HCT116 (cell line): ENCODE measurements at regions not wholly inside any gene's neighbourhood (a gene's known extent, or its start where the extent isn't known, plus 50 kb on each side); places are given as distances from the start of the nearest gene placed in this dataset.

Experiments used
- ATAC-seq: fragments of 200-7000 bp; cut with Tn5 transposase; 2 replicates; pipeline ENCODE4 v1.9.1; 2020; ENCODE audit warnings: mild to moderate bottlenecking, moderate library complexity
- BruUV-seq: library from RNA; stranded (reverse); fragments of 400-500 nt; replicated peaks from 2 replicates; lab custom pipeline; 2021; lab: Mats Ljungman, UMichigan
- CTCF ChIA-PET: fragments of 300-600 bp; sonication (Branson Sonifier 250); formaldehyde crosslinking; loops from one replicate; lab custom pipeline; 2021; ENCODE audit warnings: antibody characterized with exemption; lab: Charles Lee
- POLR2A ChIA-PET: fragments of 300-600, 350-600 bp; sonication (Branson Sonifier 250); formaldehyde crosslinking; loops from one replicate; lab custom pipeline; 2021; ENCODE audit warnings: antibody characterized with exemption; lab: Charles Lee
- RAD21 ChIA-PET, 2 experiments: fragments of 300-600 bp; sonication (Branson Sonifier 250); formaldehyde crosslinking; loops; one replicate each; lab custom pipeline; 2023; ENCODE audit warnings: low total read pairs in 2 of 2; ENCODE audit not compliant: uncharacterized antibody in 2 of 2, unreplicated experiment in 2 of 2, low non-redundant PET in 1 of 2; lab: Charles Lee
- DNase-seq: peaks from one replicate; pipeline ENCODE4 v3.0.0-alpha.2; 2010; ENCODE audit warnings: low read depth, low spot score
- H2AFZ ChIP-seq: fragments of 200-600 bp; shearing (Covaris generic), sonication (generic); 2 replicates; pipeline ENCODE4 v1.6.1; 2017; ENCODE audit warnings: low read depth, mixed run types, mixed read lengths, antibody characterized with exemption, low read length; ENCODE audit not compliant: poor library complexity, severe bottlenecking
- H3K27ac ChIP-seq: 2 replicates; pipeline ENCODE4 v1.5.1; 2012; ENCODE audit warnings: low read depth, low read length
- H3K27me3 ChIP-seq: fragments of 200-600 bp; sonication (generic); 2 replicates; pipeline ENCODE4 v1.6.1; 2016; ENCODE audit warnings: mixed run types, low read length, mixed read lengths; ENCODE audit not compliant: insufficient read depth
- H3K36me3 ChIP-seq, 2 experiments: fragments of 200-500 bp in 1 of 2; fragments of 200-600 bp in 1 of 2; sonication (Bioruptor generic) in 1 of 2; sonication (generic) in 1 of 2; 2 replicates each; pipeline versions ENCODE4 v1.5.1 to v1.6.1; 2014 to 2016; ENCODE audit warnings: low read length in 2 of 2, inconsistent platforms in 1 of 2, mixed read lengths in 1 of 2, mixed run types in 1 of 2; ENCODE audit not compliant: insufficient read depth in 2 of 2, control insufficient read depth in 1 of 2
- H3K4me1 ChIP-seq, 2 experiments: fragments of 200-600 bp in 1 of 2; sonication (generic) in 1 of 2; 2 replicates each; pipeline versions ENCODE4 v1.5.1 to v1.6.1; 2012 to 2017; ENCODE audit warnings: low read length in 2 of 2, inconsistent platforms in 1 of 2, mild to moderate bottlenecking in 1 of 2, mixed read lengths in 1 of 2, mixed run types in 1 of 2, moderate library complexity in 1 of 2; ENCODE audit not compliant: insufficient read depth in 2 of 2, control insufficient read depth in 1 of 2
- H3K4me2 ChIP-seq: fragments of 200-600 bp; sonication (generic); 2 replicates; pipeline ENCODE4 v1.6.1; 2017; ENCODE audit warnings: mixed run types, low read length, mixed read lengths
- H3K4me3 ChIP-seq, 2 experiments: fragments of 200-600 bp in 1 of 2; sonication (generic) in 1 of 2; replicated peaks in 1 of 2; 2 replicates each; pipeline ENCODE4 v1.5.1; 2011 to 2016; ENCODE audit warnings: low read length in 2 of 2, control low read depth in 1 of 2, low read depth in 1 of 2, mild to moderate bottlenecking in 1 of 2, mixed read lengths in 1 of 2, mixed run types in 1 of 2
- H3K79me2 ChIP-seq: fragments of 200-600 bp; sonication (generic); 2 replicates; pipeline ENCODE4 v1.6.1; 2017; ENCODE audit warnings: mild to moderate bottlenecking, mixed run types, low read length, moderate library complexity, mixed read lengths; ENCODE audit not compliant: insufficient read depth
- H3K9ac ChIP-seq: fragments of 200-600 bp; sonication (generic); 2 replicates; pipeline ENCODE4 v1.6.1; 2016; ENCODE audit warnings: low read length, mixed read lengths
- H3K9me2 ChIP-seq: fragments of 200-600 bp; sonication (generic), shearing (Covaris generic); 2 replicates; pipeline ENCODE4 v1.6.1; 2017; ENCODE audit warnings: mixed run types, mild to moderate bottlenecking, moderate library complexity; ENCODE audit not compliant: insufficient read depth
- H3K9me3 ChIP-seq, 2 experiments: fragments of 200-500 bp in 1 of 2; fragments of 200-600 bp in 1 of 2; sonication (Bioruptor generic) in 1 of 2; sonication (generic) in 1 of 2; 2 replicates each; pipeline ENCODE4 v1.6.1; 2014 to 2017; ENCODE audit warnings: low read length in 2 of 2, mixed read lengths in 2 of 2, inconsistent platforms in 1 of 2, low read depth in 1 of 2, mild to moderate bottlenecking in 1 of 2, mixed run types in 1 of 2, moderate library complexity in 1 of 2; ENCODE audit not compliant: control insufficient read depth in 1 of 2, insufficient read depth in 1 of 2
- H4K20me1 ChIP-seq: fragments of 200-600 bp; sonication (generic), shearing (Covaris generic); 2 replicates; pipeline ENCODE4 v1.6.1; 2017; ENCODE audit warnings: mixed run types, mild to moderate bottlenecking, moderate library complexity; ENCODE audit not compliant: insufficient read depth
- CTCF ChIP-seq, 3 experiments: fragments of 200-600 bp in 1 of 3; sonication (generic) in 1 of 3; IDR thresholded peaks in 2 of 3; conservative IDR thresholded peaks in 1 of 3; 2 replicates each; pipeline ENCODE4 v1.5.1; 2012 to 2017; ENCODE audit warnings: low read depth in 2 of 3, low read length in 2 of 3, antibody characterized with exemption in 1 of 3, borderline replicate concordance in 1 of 3, control low read depth in 1 of 3, mild to moderate bottlenecking in 1 of 3, mixed read lengths in 1 of 3, mixed run types in 1 of 3, moderate library complexity in 1 of 3; ENCODE audit not compliant: insufficient read depth in 1 of 3
- EGR1 ChIP-seq: IDR thresholded peaks from 2 replicates; pipeline ENCODE4 v1.6.1; 2012; ENCODE audit warnings: low read depth
- EZH2phosphoT487 ChIP-seq: fragments of 200-600 bp; IDR thresholded peaks from 2 replicates; pipeline ENCODE4 v1.6.1; 2018; ENCODE audit warnings: antibody characterized with exemption, borderline replicate concordance
- MAX ChIP-seq: IDR thresholded peaks from 2 replicates; pipeline ENCODE4 v1.6.1; 2012
- POLR2AphosphoS5 ChIP-seq: IDR thresholded peaks from 2 replicates; pipeline ENCODE4 v1.6.1; 2011; ENCODE audit warnings: mild to moderate bottlenecking, low read depth, low read length, moderate library complexity
- SRF ChIP-seq: IDR thresholded peaks from 2 replicates; pipeline ENCODE4 v1.6.1; 2012; ENCODE audit warnings: low read depth
- TCF7L2 ChIP-seq: IDR thresholded peaks from 2 replicates; pipeline ENCODE4 v1.7.0; 2011; ENCODE audit warnings: borderline replicate concordance, inconsistent platforms; ENCODE audit not compliant: insufficient read depth, insufficient read length; ENCODE audit errors: extremely low read depth
- YY1 ChIP-seq: IDR thresholded peaks from 2 replicates; pipeline ENCODE4 v1.6.1; 2011; ENCODE audit warnings: low read length, low read depth, moderate library complexity, mild to moderate bottlenecking; ENCODE audit not compliant: insufficient replicate concordance; ENCODE audit errors: extremely low read depth
- ZNF274 ChIP-seq: fragments of 200-500 bp; sonication (Bioruptor generic); IDR thresholded peaks from 2 replicates; pipeline ENCODE4 v1.6.1; 2014; ENCODE audit warnings: mild to moderate bottlenecking, low read depth, low read length, inconsistent platforms
- intact Hi-C: fragments of 100-400 bp; cut with micrococcal nuclease; formaldehyde crosslinking; loops from 2 replicates; pipeline ENCODE4 v1.10.0; 2022

- no TSS peak for BruUV-seq
- Histone ChIP-seq H4K20me1 (no peaks in the 10 kb centered on the region), H3K27ac (no peak overlapping the region), H3K9me3 (no peaks in the 10 kb centered on the region), H3K4me1 (no peaks in the 10 kb centered on the region), H3K36me3 (no peaks in the 10 kb centered on the region), H3K9ac (no peak overlapping the region), H3K9me2 (no peaks in the 10 kb centered on the region), H3K79me2 (no peaks in the 10 kb centered on the region), H3K27me3 (no peaks in the 10 kb centered on the region), H3K4me2 (no peak overlapping the region), H2AFZ (no peak overlapping the region), H3K4me3 (no peak overlapping the region)
- intact Hi-C loops: no loop called here
- ChIA-PET POLR2A (no interaction called here), CTCF (no interaction called here), RAD21 (no interaction called here)
- DNase-seq (no peak), ATAC-seq (no peak)
- no peak for TF ChIP-seq SRF
- no peak for TF ChIP-seq POLR2AphosphoS5
- no peak for TF ChIP-seq YY1
- no peak for TF ChIP-seq EGR1
- no peak for TF ChIP-seq TCF7L2
- TF ChIP-seq CTCF (IDR thresholded peaks at IDR 0.05 in 2 of 3, conservative IDR thresholded peaks at IDR 0.05 in 1 of 3; ENCODE audit: borderline replicate concordance in 1 of 3, insufficient read depth in 1 of 3, low read depth in 2 of 3, low read length in 2 of 3): no peak
- no peak for TF ChIP-seq MAX
- no peak for TF ChIP-seq ZNF274
- no peak for TF ChIP-seq EZH2phosphoT487
These were observed 257.0 kb downstream of the MREG start for GRCh38 chr2:215756346-215756730.
